Liver (tissue), 3 donors: ENCODE measurements at regions not wholly inside any gene's neighbourhood (a gene's known extent, or its start where the extent isn't known, plus 50 kb on each side); places are given as distances from the start of the nearest gene placed in this dataset.

ENCODE experiments used
- EGR1 ChIP-seq, 2 donors: IDR thresholded peaks; 2 replicates each; pipeline ENCODE4 v1.6.1; 2016 to 2018; ENCODE audit warnings: antibody characterized with exemption in 2 of 2, low read depth in 2 of 2
- GABPA ChIP-seq, 2 donors: IDR thresholded peaks in 1 of 2; conservative IDR thresholded peaks in 1 of 2; 2 replicates each; pipeline ENCODE4 v1.6.1; 2016; ENCODE audit warnings: antibody characterized with exemption in 2 of 2, mild to moderate bottlenecking in 1 of 2, moderate library complexity in 1 of 2
- NR2F2 ChIP-seq: IDR thresholded peaks from 2 replicates; pipeline ENCODE4 v1.6.1; 2016; ENCODE audit warnings: antibody characterized with exemption
- RAD21 ChIP-seq, 2 donors: IDR thresholded peaks; 2 replicates each; pipeline ENCODE4 v1.6.1; 2016; ENCODE audit warnings: antibody characterized with exemption in 2 of 2, mild to moderate bottlenecking in 2 of 2
- SP1 ChIP-seq: IDR thresholded peaks from 2 replicates; pipeline ENCODE4 v1.6.1; 2018; ENCODE audit warnings: antibody characterized with exemption, mild to moderate bottlenecking
- TAF1 ChIP-seq: conservative IDR thresholded peaks from 2 replicates; pipeline ENCODE4 v1.6.1; 2016; ENCODE audit warnings: antibody characterized with exemption, mild to moderate bottlenecking
- TF ChIP-seq, protein P1 (sequence below): fragments of 150-350 bp; IDR thresholded peaks from 2 replicates; pipeline ENCODE4 v1.5.1; 2017; ENCODE audit warnings: improper control_type of control experiment, low read depth, low read length; ENCODE audit not compliant: missing input control
- TF ChIP-seq, protein P2 (sequence below): IDR thresholded peaks from 2 replicates; pipeline ENCODE4 v1.6.1; 2016; ENCODE audit warnings: antibody characterized with exemption
- TF ChIP-seq, protein P3 (sequence below): IDR thresholded peaks from 2 replicates; pipeline ENCODE4 v1.6.1; 2016; ENCODE audit warnings: antibody characterized with exemption
- donor health status: healthy.
- donor health status: healthy.

DNA sequence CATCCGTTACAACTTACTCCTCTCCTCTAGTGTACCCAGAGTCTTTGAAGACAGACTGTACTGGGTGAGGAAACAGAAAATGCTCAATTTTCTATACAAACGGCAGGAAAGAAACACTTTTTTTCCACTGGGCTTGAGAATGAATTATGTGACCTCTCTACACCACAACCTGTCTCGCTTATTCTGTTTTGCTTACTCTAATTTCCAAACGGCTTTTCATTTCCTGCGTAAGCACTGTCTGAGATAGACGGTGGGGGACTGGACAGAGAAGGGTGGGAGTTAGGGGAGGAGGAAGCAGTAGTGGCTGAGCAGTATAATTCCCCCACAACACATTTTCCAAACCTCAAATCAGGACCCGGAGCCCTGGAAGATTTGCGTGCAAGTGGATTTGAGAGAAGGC, 191.4 kb upstream of the SDK2 start:
- TF ChIP-seq, protein P1, sequence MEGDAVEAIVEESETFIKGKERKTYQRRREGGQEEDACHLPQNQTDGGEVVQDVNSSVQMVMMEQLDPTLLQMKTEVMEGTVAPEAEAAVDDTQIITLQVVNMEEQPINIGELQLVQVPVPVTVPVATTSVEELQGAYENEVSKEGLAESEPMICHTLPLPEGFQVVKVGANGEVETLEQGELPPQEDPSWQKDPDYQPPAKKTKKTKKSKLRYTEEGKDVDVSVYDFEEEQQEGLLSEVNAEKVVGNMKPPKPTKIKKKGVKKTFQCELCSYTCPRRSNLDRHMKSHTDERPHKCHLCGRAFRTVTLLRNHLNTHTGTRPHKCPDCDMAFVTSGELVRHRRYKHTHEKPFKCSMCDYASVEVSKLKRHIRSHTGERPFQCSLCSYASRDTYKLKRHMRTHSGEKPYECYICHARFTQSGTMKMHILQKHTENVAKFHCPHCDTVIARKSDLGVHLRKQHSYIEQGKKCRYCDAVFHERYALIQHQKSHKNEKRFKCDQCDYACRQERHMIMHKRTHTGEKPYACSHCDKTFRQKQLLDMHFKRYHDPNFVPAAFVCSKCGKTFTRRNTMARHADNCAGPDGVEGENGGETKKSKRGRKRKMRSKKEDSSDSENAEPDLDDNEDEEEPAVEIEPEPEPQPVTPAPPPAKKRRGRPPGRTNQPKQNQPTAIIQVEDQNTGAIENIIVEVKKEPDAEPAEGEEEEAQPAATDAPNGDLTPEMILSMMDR, result no peak
- TF ChIP-seq, protein P2, sequence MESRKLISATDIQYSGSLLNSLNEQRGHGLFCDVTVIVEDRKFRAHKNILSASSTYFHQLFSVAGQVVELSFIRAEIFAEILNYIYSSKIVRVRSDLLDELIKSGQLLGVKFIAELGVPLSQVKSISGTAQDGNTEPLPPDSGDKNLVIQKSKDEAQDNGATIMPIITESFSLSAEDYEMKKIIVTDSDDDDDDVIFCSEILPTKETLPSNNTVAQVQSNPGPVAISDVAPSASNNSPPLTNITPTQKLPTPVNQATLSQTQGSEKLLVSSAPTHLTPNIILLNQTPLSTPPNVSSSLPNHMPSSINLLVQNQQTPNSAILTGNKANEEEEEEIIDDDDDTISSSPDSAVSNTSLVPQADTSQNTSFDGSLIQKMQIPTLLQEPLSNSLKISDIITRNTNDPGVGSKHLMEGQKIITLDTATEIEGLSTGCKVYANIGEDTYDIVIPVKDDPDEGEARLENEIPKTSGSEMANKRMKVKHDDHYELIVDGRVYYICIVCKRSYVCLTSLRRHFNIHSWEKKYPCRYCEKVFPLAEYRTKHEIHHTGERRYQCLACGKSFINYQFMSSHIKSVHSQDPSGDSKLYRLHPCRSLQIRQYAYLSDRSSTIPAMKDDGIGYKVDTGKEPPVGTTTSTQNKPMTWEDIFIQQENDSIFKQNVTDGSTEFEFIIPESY, result no peak
- TF ChIP-seq EGR1 (IDR thresholded peaks at IDR 0.05; ENCODE audit: low read depth in 2 of 2), result no peak
- TF ChIP-seq SP1, result no peak
- no peak for TF ChIP-seq RAD21 (IDR thresholded peaks at IDR 0.05)
- TF ChIP-seq GABPA (IDR thresholded peaks at IDR 0.05 in 1 of 2, conservative IDR thresholded peaks at IDR 0.05 in 1 of 2), result no peak
- TF ChIP-seq TAF1, result no peak
- TF ChIP-seq, protein P3, sequence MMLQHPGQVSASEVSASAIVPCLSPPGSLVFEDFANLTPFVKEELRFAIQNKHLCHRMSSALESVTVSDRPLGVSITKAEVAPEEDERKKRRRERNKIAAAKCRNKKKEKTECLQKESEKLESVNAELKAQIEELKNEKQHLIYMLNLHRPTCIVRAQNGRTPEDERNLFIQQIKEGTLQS, result no peak
- TF ChIP-seq NR2F2, result no peak
